Type B pancreatic cell (in vitro differentiated cells): ENCODE measurements at regions not wholly inside any gene's neighbourhood (a gene's known extent, or its start where the extent isn't known, plus 50 kb on each side); places are given as distances from the start of the nearest gene placed in this dataset.

Experiments used
- DNase-seq: peaks from one replicate; pipeline ENCODE4 v3.0.0; 2021; ENCODE audit warnings: mixed read lengths; ENCODE audit not compliant: unreplicated experiment; ENCODE audit errors: extremely low spot score
- H3K27ac Mint-ChIP-seq: 2 replicates; pipeline ENCODE4 v1.8.0; 2021; ENCODE audit warnings: mild to moderate bottlenecking, mixed read lengths
- H3K27me3 Mint-ChIP-seq: 2 replicates; pipeline ENCODE4 v1.8.0; 2021; ENCODE audit warnings: mixed read lengths
- H3K36me3 Mint-ChIP-seq: 2 replicates; pipeline ENCODE4 v1.8.0; 2021; ENCODE audit warnings: mixed read lengths
- H3K4me1 Mint-ChIP-seq: one replicate; pipeline ENCODE4 v1.8.0; 2021; ENCODE audit warnings: mixed read lengths; ENCODE audit not compliant: unreplicated experiment
- H3K4me3 Mint-ChIP-seq: 2 replicates; pipeline ENCODE4 v1.8.0; 2021; ENCODE audit warnings: mild to moderate bottlenecking, mixed read lengths
- H3K9me3 Mint-ChIP-seq: 2 replicates; pipeline ENCODE4 v1.8.0; 2021; ENCODE audit warnings: mixed read lengths
- TF ChIP-seq, protein P1 (sequence below): fragments of 200-600 bp; sonication (generic); conservative IDR thresholded peaks from 2 replicates; pipeline ENCODE4 v1.5.0; 2021; ENCODE audit warnings: antibody characterized with exemption, mild to moderate bottlenecking

DNA sequence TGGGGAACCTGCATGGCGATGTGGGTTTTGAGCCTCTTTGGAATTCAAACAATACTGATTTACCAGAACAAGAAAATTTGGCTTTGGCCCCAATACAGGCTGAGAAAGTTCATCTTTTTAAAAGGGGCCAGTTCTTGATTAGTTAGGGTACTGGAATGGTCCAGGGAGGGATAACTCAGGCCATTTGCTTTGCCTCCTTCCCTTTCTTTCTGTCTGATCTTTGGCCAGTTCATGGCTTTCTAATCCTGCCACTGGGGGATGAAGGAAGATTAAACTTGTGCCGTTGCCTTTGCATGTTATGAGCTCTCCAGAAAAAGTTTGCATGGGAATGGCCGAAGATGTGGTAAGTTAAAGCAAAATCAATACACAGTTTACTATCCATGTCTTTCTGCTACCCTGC, 78.4 kb downstream of the ADAMTS15 start:
- Mint-ChIP-seq H3K27me3 (peaks cover 15% of the 10 kb centered on the region), H3K27ac (no peak overlapping the region), H3K9me3 (peaks cover 8% of the 10 kb centered on the region), H3K4me1 (peaks cover 33% of the 10 kb centered on the region), H3K4me3 (no peak overlapping the region), H3K36me3 (no peaks in the 10 kb centered on the region)
- TF ChIP-seq, protein P1, sequence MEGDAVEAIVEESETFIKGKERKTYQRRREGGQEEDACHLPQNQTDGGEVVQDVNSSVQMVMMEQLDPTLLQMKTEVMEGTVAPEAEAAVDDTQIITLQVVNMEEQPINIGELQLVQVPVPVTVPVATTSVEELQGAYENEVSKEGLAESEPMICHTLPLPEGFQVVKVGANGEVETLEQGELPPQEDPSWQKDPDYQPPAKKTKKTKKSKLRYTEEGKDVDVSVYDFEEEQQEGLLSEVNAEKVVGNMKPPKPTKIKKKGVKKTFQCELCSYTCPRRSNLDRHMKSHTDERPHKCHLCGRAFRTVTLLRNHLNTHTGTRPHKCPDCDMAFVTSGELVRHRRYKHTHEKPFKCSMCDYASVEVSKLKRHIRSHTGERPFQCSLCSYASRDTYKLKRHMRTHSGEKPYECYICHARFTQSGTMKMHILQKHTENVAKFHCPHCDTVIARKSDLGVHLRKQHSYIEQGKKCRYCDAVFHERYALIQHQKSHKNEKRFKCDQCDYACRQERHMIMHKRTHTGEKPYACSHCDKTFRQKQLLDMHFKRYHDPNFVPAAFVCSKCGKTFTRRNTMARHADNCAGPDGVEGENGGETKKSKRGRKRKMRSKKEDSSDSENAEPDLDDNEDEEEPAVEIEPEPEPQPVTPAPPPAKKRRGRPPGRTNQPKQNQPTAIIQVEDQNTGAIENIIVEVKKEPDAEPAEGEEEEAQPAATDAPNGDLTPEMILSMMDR, result no peak
- DNase-seq, result no peak

DNA sequence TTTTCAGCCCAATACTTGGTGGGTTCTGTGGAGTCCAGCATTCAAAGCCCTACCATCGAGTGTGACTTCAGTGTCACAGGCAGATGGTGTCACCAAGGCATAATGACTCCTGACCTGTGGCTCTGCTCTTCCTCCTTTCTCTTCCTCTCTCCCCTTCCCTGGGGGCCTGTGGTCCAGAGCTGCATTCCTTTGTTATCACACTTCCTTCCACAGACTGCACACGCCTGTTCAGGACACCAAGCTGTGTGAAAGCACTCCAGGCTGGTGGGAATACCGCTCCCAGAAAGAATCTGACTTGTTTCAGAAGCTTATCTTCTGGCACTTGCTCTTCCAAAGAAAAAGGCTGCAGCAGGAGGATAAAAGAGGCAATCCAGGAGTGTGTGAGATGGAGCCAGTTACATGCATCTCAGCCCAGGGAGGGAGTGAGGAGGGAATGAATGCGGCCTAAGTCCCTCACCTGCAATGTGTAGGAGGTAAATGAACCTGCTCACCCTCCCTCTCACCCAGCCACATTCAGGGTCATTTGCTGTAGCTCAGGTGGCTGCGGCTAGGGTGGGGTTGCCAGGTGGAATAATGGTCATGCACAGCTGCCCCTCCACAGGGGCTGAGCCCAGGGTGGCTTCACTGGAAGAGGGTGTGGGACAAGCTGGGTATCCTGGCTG, 79.3 kb downstream of the ADAMTS15 start:
- H3K9me3 Mint-ChIP-seq, result peaks cover 8% of the 10 kb centered on the region
- no peak overlapping the region for H3K4me3 Mint-ChIP-seq
- H3K4me1 Mint-ChIP-seq, result peaks cover 27% of the 10 kb centered on the region
- TF ChIP-seq, protein P1, result no peak
- no peaks in the 10 kb centered on the region for H3K36me3 Mint-ChIP-seq
- peak overlapping the region; percentile 46 for H3K27ac Mint-ChIP-seq
- DNase-seq, result no peak
- peaks cover 13% of the 10 kb centered on the region for H3K27me3 Mint-ChIP-seq

DNA sequence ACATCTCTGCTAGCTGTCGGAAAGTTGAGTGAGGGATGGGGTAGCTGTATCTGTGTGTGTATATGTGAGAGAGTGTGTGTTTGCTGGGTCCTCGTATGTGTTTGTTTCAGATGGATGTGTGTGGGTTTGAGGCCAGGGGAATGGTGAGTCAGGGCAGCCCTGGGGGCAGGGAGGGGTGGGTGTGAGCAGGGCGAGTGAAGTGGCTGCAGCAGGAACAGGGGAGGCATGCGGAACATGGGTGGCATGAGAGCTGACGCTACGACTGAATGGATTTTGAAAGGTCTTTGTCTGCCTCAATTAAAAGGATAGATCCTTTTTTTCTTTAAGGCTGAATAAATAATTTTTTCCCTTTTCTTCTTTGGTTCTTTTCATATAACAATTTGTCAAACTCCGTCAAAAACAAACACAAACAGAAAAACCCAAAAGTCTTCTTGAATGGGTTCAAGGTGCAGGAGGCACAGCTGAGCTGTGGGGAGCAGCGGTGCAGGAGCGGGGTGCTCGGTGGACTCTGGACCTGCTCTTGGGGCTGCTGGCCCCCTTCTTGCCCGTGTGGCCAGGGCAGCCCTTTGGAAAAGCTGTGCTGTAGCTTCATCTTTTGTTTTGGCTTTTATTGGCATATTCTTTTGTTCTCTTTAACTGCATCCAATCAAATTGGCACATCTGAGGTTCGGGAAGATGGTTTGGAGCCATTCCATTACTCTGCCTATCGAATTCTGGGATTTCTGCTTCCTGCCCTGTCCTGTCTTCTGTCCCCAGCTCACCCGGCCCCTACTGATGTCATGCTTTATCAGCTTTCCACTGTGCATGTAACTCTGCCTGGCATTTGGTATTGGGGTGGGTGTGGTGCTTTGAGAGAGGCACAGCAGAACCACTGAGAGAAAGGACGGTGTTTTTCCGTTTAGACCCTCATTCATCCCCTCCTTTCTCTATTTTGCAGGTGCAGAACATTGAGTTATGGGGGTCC, 80.1 kb downstream of the ADAMTS15 start:
- Mint-ChIP-seq H3K4me3 (no peak overlapping the region), H3K4me1 (peaks cover 33% of the 10 kb centered on the region), H3K27me3 (peaks cover 13% of the 10 kb centered on the region), H3K27ac (peak overlapping the region; percentile 46), H3K9me3 (peaks cover 8% of the 10 kb centered on the region), H3K36me3 (no peaks in the 10 kb centered on the region)
- TF ChIP-seq, protein P1, result no peak
- no peak for DNase-seq

DNA sequence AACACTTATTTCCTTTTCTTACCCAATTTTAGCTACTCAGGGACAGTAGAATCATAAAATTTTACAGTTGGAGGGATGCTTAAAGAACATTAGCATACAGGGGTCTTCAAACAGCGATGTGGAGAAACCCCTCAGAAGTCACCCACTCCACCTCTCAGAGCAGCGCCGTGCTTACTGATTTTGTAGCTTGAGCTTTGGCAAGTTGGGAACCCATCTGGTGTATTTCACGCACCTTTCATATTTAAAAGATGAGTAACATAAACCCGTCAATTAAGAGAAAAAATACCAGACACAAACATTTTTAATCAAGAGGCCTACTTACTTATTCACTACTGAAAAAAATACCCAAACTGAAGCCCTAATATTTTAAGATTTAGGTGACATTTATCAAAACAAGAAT, 80.9 kb downstream of the ADAMTS15 start:
- H3K4me1 Mint-ChIP-seq, result peaks cover 38% of the 10 kb centered on the region
- H3K36me3 Mint-ChIP-seq, result no peaks in the 10 kb centered on the region
- no peak for DNase-seq
- peaks cover 8% of the 10 kb centered on the region for H3K9me3 Mint-ChIP-seq
- H3K4me3 Mint-ChIP-seq, result no peak overlapping the region
- TF ChIP-seq, protein P1, result no peak
- no peak overlapping the region for H3K27ac Mint-ChIP-seq
- peaks cover 13% of the 10 kb centered on the region for H3K27me3 Mint-ChIP-seq

DNA sequence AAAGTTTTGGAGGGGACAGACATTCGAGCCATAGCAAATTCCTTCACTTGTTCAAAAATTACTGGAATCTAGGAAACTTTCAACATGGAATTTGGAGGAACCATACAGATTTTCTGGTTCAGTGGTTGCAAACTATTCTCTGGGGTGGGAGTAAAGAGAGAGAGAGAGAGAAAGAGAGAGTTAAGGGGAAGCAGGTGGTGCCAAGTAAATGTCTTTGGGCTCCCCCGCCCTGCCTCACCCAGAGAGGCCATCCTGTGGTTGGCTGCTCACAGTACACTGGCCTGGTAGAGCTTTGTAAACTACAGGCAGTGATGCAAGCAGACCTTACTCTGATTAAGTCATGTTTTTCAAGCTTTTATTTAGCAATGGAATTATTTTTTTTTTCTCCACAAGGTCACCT, 82.6 kb downstream of the ADAMTS15 start:
- TF ChIP-seq, protein P1, result no peak
- H3K4me1 Mint-ChIP-seq, result peaks cover 52% of the 10 kb centered on the region
- peaks cover 6% of the 10 kb centered on the region for H3K9me3 Mint-ChIP-seq
- H3K27ac Mint-ChIP-seq, result no peak overlapping the region
- no peak for DNase-seq
- H3K4me3 Mint-ChIP-seq, result no peak overlapping the region
- peaks cover 14% of the 10 kb centered on the region for H3K27me3 Mint-ChIP-seq
- H3K36me3 Mint-ChIP-seq, result no peaks in the 10 kb centered on the region
